AG09309 (cell line): ENCODE measurements at regions not wholly inside any gene's neighbourhood (a gene's known extent, or its start where the extent isn't known, plus 50 kb on each side); places are given as distances from the start of the nearest gene placed in this dataset.

Source experiments
- DNase-seq: peaks from one replicate; pipeline ENCODE4 v3.0.0-alpha.2; 2010; ENCODE audit warnings: low read depth
- H3K4me3 ChIP-seq: 2 replicates; pipeline ENCODE4 v1.5.1; 2011; ENCODE audit warnings: mild to moderate bottlenecking, low read depth, low read length, moderate library complexity; ENCODE audit not compliant: control insufficient read depth
- CTCF ChIP-seq: IDR thresholded peaks from 2 replicates; pipeline ENCODE4 v1.5.1; 2011; ENCODE audit warnings: mild to moderate bottlenecking, low read depth, low read length, inconsistent platforms; ENCODE audit not compliant: insufficient read depth, control insufficient read depth; ENCODE audit errors: missing control alignments

DNA sequence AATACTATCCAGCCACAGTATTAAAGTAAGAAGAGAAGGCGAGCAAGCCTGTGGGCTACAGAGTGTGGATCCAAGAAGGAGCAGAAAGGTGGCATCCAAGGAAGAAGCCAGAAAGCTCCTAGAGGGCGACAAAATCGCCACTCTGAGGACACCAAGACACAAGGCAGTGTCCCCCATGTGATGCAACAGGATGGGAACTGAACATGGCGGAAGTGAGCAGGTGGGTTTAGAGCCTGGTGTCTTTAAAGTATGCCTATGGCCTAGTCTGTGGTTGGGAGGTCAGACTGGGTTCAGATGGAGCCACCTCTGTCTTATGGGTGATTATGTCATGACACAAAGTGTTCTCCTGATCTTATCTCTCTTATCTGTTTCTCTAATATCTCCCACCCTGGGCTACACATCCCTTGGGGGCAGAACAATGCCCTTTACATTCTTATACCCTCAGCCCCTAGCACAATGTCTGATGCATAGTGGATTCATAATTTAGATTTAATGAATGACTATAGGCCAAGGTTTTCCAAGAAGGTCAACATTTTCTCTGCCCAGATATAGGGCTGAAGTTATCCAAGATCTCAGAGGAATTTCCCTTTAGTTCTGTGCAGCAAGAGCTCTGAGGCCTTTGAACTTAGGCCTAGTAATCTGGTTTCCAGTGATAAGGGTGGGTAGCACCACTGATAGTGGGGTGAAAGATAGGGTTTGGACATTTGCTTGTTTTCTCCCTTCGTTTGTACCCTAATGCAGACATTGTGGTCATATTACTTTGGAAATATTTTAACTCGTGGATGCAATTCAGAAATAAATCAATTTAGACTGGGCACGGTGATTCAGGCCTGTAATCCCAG, 167.3 kb upstream of the AKIRIN2 start:
- no peak overlapping the region for H3K4me3 ChIP-seq
- DNase-seq = no peak
- TF ChIP-seq CTCF = no peak

- no peak for TF ChIP-seq CTCF
- no peak for DNase-seq
- no peak overlapping the region for H3K4me3 ChIP-seq
These were observed 158.9 kb upstream of the AKIRIN2 start for GRCh38 chr6:87860902-87861301.

DNA sequence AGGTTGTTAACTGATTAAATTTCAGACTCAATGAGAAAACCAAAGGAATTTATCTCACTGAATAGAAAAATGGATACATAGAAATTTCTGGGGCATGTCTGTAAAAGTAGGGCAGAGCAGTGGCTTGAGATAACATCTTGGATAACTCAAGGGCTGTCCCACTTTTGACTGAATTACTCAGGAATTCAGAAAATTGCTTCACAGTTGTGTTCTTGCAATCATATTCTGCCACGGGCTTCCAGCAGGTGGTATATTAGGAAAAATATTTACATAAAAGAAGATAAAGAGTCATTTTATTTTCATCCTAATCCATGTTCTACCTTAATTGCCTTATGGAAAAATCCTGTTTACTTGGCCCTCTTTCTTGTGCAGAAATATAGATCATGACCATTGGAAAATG, 156.4 kb upstream of the AKIRIN2 start:
- DNase-seq = no peak
- no peak for TF ChIP-seq CTCF

DNA sequence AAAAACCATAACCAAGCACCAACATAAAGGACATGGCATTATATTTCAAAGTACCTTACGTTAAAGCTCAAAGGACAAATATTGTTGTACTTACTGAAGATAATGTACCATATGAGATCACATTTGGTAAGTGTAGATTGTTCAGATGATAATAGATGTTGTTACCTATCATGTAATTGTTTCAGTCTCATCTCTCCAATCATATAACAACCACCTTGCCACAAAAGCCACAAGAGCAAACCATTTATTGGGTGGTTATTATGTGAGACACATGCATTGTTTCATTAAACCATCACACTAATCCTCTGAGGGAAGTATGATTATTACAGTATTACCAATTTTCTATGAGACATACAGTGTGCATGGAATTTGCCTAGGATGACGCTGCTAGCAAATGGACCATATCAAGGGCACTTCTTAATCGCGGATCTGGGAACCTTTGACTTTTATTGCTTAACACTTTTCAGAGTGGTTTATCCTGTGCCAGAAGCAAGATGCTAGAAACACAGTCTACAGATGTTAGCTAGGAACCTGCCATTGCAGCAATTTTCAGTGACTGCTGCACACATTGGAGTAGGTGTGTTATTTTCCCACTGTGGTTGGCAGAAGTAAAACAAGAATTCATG, 149.8 kb upstream of the AKIRIN2 start:
- no peak for DNase-seq
- no peak overlapping the region for H3K4me3 ChIP-seq
- TF ChIP-seq CTCF = no peak

More for the DNA sequence above, 156.4 kb upstream of the AKIRIN2 start:
- no peak overlapping the region for H3K4me3 ChIP-seq

DNA sequence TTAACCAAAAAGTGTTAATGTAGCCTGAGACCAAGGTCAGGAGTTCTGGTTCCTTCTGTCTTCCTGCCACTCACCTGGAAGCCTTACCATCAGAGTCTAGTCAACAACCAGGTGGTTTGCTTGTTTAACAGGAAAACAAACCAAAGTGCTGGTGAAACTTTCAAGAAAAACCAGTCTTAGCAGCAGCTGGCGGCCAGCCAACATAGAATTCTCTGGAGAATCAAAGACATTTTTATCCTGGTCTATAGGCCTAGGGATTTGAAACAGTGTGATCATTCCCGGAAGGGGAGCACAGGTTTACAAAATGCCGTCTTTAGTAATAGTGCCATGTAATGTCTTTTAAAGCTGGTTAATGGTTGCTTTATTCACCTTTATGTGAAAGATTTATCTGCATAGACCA, 146.6 kb upstream of the AKIRIN2 start:
- no peak overlapping the region for H3K4me3 ChIP-seq
- DNase-seq = no peak
- no peak for TF ChIP-seq CTCF

- no peak for TF ChIP-seq CTCF
- no peak overlapping the region for H3K4me3 ChIP-seq
- no peak for DNase-seq
These were observed 145.8 kb upstream of the AKIRIN2 start for GRCh38 chr6:87847830-87848210.
